Left lung (tissue), 4 donors: ENCODE measurements at regions not wholly inside any gene's neighbourhood (a gene's known extent, or its start where the extent isn't known, plus 50 kb on each side); places are given as distances from the start of the nearest gene placed in this dataset.

Source experiments
- ATAC-seq: fragments of 200-7000 bp; cut with Tn5 transposase; one replicate; pipeline ENCODE4 v1.9.1; 2020; ENCODE audit warnings: moderate library complexity
- DNase-seq, 4 donors: peaks; one replicate each; pipeline ENCODE4 v3.0.0-alpha.2; 2013 to 2020
- H3K27ac ChIP-seq, 2 donors: fragments of 200-600 bp; sonication (generic) in 1 of 2; one replicate each; pipeline versions ENCODE4 v1.5.0 to v1.8.0; 2020 to 2021
- H3K27me3 ChIP-seq, 2 donors: fragments of 200-600 bp; sonication (generic) in 1 of 2; one replicate each; pipeline versions ENCODE4 v1.5.0 to v1.8.0; 2020 to 2021
- H3K36me3 ChIP-seq, 2 donors: fragments of 200-600 bp; sonication (generic) in 1 of 2; one replicate each; pipeline versions ENCODE4 v1.5.0 to v1.8.0; 2020 to 2021
- H3K4me1 ChIP-seq, 2 donors: fragments of 200-600 bp; one replicate each; pipeline ENCODE4 v1.8.0; 2021
- H3K4me3 ChIP-seq, 2 donors: fragments of 200-600 bp; sonication (generic) in 1 of 2; one replicate each; pipeline versions ENCODE4 v1.5.0 to v1.8.0; 2020 to 2021; ENCODE audit warnings: mild to moderate bottlenecking in 1 of 2
- H3K9me3 ChIP-seq, 2 donors: fragments of 200-600 bp; sonication (generic) in 1 of 2; one replicate each; pipeline versions ENCODE4 v1.5.0 to v1.8.0; 2020 to 2021
- intact Hi-C, 2 donors: fragments of 100-400 bp; cut with DNase I; formaldehyde crosslinking; loops; one replicate each; pipeline versions ENCODE4 v1.11.2 to v1.14.2; 2022
- TF ChIP-seq, protein P1 (sequence below), 2 donors: fragments of 200-600 bp; sonication (generic) in 1 of 2; IDR thresholded peaks; one replicate each; pipeline versions ENCODE4 v1.5.0 to v1.8.0; 2021; ENCODE audit warnings: antibody characterized with exemption in 2 of 2
- donor health status: DM: no; HTN: yes; CAD: no.
- donor health status: DM: no; HTN: no; CAD: no.

GRCh38 chr5:42057254-42057690 lies 132.2 kb downstream of the FBXO4 start:
- no peaks in the 10 kb centered on the region for H3K9me3 ChIP-seq
- TF ChIP-seq, protein P1, sequence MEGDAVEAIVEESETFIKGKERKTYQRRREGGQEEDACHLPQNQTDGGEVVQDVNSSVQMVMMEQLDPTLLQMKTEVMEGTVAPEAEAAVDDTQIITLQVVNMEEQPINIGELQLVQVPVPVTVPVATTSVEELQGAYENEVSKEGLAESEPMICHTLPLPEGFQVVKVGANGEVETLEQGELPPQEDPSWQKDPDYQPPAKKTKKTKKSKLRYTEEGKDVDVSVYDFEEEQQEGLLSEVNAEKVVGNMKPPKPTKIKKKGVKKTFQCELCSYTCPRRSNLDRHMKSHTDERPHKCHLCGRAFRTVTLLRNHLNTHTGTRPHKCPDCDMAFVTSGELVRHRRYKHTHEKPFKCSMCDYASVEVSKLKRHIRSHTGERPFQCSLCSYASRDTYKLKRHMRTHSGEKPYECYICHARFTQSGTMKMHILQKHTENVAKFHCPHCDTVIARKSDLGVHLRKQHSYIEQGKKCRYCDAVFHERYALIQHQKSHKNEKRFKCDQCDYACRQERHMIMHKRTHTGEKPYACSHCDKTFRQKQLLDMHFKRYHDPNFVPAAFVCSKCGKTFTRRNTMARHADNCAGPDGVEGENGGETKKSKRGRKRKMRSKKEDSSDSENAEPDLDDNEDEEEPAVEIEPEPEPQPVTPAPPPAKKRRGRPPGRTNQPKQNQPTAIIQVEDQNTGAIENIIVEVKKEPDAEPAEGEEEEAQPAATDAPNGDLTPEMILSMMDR (IDR thresholded peaks at IDR 0.05): peak; percentile 54 to 57
- H3K4me1 ChIP-seq: no peaks in the 10 kb centered on the region
- no peaks in the 10 kb centered on the region for H3K27me3 ChIP-seq
- no peak overlapping the region for H3K27ac ChIP-seq
- H3K4me3 ChIP-seq: no peak overlapping the region
- DNase-seq (peak in 1 of 4 donors; percentile 21), ATAC-seq (peak; percentile 84)
- no peaks in the 10 kb centered on the region for H3K36me3 ChIP-seq
- intact Hi-C loops: no loop called here

GRCh38 chr5:42059291-42059690 lies 134.2 kb downstream of the FBXO4 start:
- Histone ChIP-seq H3K4me3 (no peak overlapping the region), H3K36me3 (no peaks in the 10 kb centered on the region), H3K4me1 (no peaks in the 10 kb centered on the region), H3K9me3 (no peaks in the 10 kb centered on the region), H3K27me3 (no peaks in the 10 kb centered on the region), H3K27ac (no peak overlapping the region)
- ATAC-seq: peak; percentile 57
- intact Hi-C loops: no loop called here
- TF ChIP-seq, protein P1 (IDR thresholded peaks at IDR 0.05): no peak
- no peak for DNase-seq

DNA sequence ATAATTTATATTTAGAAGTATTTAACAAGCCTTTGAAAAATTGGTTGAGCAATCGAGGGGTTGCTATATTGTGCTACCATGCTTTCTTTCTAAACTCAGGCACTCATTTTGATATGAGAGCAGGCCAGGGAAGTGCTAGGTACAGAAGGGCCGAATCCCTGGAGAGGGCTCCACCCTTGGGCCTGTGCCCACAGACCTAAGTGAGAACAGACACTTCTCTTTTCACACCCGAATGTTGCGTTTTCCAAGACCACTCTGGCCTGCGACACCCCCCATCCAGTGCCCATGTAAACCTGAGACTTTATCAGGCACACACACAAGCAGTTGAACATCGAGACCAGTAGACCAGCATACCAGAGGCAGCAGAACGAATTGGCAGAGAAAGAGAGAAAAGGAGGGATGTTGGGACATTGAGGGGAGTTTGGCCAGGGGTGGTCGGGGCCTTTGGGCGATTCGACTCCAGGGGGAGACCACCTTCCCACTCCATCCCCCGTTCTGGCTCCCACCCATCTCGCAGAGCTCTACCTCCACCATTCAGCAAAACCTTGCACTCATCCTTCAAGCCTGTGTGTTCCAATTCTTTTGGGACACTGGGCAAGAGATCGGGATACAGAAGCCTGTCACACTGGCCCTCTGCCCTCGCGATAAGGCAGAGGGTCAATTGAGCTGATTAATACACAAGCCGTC lies 134.8 kb downstream of the FBXO4 start:
- DNase-seq: peak in 1 of 4 donors; percentile 36
- Histone ChIP-seq H3K4me1 (no peaks in the 10 kb centered on the region), H3K36me3 (no peaks in the 10 kb centered on the region), H3K27ac (no peak overlapping the region), H3K9me3 (no peaks in the 10 kb centered on the region), H3K27me3 (no peaks in the 10 kb centered on the region), H3K4me3 (no peak overlapping the region)
- peak; percentile 51 for ATAC-seq
- intact Hi-C loops: no loop called here
- TF ChIP-seq, protein P1 (IDR thresholded peaks at IDR 0.05): no peak

DNA sequence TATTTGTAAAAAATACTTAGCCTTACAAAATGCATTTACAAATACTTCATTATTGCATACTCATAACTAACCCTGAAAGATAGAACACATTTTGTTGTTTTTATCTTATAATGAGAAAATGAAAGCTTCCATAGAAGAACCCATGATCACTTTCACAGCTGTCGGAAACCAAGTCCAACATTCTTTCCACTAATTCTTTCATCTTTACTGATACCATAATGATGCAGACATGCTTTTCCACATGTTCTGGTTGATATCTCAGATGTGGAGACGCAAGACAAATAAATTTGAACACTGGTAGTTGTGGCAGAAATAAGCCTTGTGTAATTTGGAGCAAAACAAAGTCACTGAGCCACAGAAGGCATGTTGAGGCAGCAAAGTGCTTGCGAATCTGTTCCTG lies 136.0 kb downstream of the FBXO4 start:
- ATAC-seq (no peak), DNase-seq (peak in 2 of 4 donors; percentile 59 to 65)
- Histone ChIP-seq H3K4me1 (no peaks in the 10 kb centered on the region), H3K27me3 (no peaks in the 10 kb centered on the region), H3K36me3 (no peaks in the 10 kb centered on the region), H3K4me3 (no peak overlapping the region), H3K9me3 (no peaks in the 10 kb centered on the region), H3K27ac (no peak overlapping the region)
- TF ChIP-seq, protein P1 (IDR thresholded peaks at IDR 0.05): no peak
- intact Hi-C loops: no loop called here

DNA sequence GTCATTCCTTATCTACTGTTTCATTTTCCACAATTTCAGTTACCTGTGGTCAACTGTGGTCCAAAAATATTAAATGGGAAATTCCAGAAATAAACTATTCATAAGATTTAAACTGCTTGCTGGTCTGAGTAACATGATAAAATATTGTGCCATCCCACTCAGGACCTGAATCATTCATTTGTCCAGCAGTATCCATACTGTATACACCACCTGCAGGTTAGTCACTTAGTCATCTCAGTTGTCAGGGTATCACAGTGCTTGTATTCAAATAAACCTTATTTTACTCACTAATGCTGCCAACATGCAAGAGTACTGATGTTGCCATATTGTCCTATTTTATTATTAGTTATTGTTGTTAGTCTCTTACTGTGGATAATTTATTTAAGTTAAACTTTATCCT lies 139.7 kb downstream of the FBXO4 start:
- Histone ChIP-seq H3K4me3 (no peak overlapping the region), H3K36me3 (no peaks in the 10 kb centered on the region), H3K4me1 (no peaks in the 10 kb centered on the region), H3K27ac (no peak overlapping the region), H3K27me3 (no peaks in the 10 kb centered on the region), H3K9me3 (no peaks in the 10 kb centered on the region)
- ATAC-seq (no peak), DNase-seq (no peak)
- intact Hi-C loops: no loop called here
- TF ChIP-seq, protein P1 (IDR thresholded peaks at IDR 0.05): no peak
